GM10248 (cell line): ENCODE measurements at regions not wholly inside any gene's neighbourhood (a gene's known extent, or its start where the extent isn't known, plus 50 kb on each side); places are given as distances from the start of the nearest gene placed in this dataset.

Source experiments
- CTCF ChIA-PET: fragments of 300-600 bp; sonication (Branson Sonifier 250); formaldehyde crosslinking; extraction: SDS; loops from one replicate; lab custom pipeline; 2021; ENCODE audit warnings: antibody characterized with exemption; lab: Yijun Ruan, JAX
- POLR2A ChIA-PET: fragments of 350-650 bp; sonication (Branson Sonifier 250); formaldehyde crosslinking; extraction: SDS; loops from one replicate; lab custom pipeline; 2020; ENCODE audit warnings: antibody characterized with exemption; lab: Yijun Ruan, JAX
- DNase-seq: peaks from one replicate; pipeline ENCODE4 v3.0.0; 2012; ENCODE audit errors: extremely low spot score
- CTCF ChIP-seq: IDR thresholded peaks from 2 replicates; pipeline ENCODE4 v1.5.1; 2012; ENCODE audit warnings: mild to moderate bottlenecking, low read depth; ENCODE audit errors: extremely low read depth, missing control alignments, control extremely low read depth

- DNase-seq: no peak
- no peak for TF ChIP-seq CTCF
- ChIA-PET POLR2A (no interaction called here), CTCF (no interaction called here)
Measured at GRCh38 chr13:89750371-89750770, 1597.1 kb upstream of the MIR17HG start.

- no peak for TF ChIP-seq CTCF
- no peak for DNase-seq
- ChIA-PET POLR2A (no interaction called here), CTCF (no interaction called here)
Measured at GRCh38 chr13:89751432-89751930, 1596.0 kb upstream of the MIR17HG start.

DNA sequence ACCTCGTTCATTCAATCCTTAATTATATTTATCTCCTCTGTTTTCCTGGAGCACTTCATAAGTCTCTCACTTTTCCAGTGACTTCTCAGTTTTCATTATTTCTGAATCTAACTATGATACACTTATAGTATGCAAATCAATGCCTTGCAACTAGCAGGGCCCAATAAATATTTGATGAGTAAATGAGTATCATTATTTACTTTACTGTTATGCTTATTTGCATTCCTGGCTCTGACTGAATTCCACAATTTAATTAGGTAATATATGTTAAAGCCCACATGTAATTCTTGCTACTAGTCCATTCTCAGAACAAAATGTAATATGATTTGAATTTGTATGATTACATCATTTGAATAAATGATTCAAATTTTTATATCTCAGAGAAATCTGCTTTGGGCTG is 1595.1 kb upstream of the MIR17HG start:
- DNase-seq: no peak
- ChIA-PET POLR2A (no interaction called here), CTCF (no interaction called here)
- no peak for TF ChIP-seq CTCF

GRCh38 chr13:89755729-89756492 is 1591.6 kb upstream of the MIR17HG start:
- no peak for DNase-seq
- TF ChIP-seq CTCF: no peak
- CTCF ChIA-PET: no interaction called here
- POLR2A ChIA-PET: no interaction called here

DNA sequence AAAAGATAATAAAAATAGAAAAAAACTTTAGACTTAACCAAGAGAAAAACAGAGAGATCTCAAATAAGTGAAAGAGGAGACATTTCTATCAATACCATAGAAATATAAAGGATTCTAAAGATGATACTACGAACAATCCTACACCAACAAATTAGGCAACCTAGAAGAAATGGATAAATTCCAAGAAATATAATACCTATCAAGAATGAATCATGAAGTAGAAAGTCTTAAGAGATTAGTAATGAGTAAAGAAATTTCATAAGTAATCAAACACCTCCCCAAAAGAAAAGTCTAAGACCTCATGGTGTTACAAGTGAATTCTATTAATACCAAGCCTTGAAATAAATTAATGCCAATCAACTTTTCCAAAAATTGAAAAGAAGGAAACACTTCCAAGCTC is 1584.5 kb upstream of the MIR17HG start:
- POLR2A ChIA-PET: no interaction called here
- no peak for TF ChIP-seq CTCF
- CTCF ChIA-PET: no interaction called here
- DNase-seq: no peak

DNA sequence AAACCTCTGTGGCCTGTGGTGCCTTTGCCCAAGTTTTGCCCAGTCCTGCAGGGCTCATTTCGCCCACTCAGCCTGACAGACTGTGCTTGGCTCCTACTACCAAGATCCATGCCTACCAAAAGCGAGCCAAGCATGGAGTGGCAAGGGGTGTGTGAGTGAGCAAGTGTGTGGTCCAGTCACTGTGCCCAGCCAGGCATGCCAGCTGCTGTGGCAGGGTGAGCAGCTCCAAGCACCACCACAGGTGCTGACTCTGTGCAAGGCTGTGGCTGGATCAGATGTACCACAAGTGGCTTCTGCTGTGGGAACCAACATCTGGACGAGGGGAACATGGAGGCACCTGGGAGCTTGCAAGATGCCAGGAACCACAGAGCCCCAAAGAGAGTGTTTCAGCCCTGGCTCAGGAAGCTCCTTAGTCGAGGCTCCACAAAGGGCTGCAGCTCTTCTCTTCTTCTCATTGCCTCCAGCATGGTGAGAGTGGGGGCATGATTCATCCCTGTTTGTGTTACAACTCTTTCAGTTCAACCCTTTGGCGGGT is 1564.2 kb upstream of the MIR17HG start:
- CTCF ChIA-PET: interaction anchor here (0.8 kb wide), 1 partner anchor 14 kb away, joined by 3 read pairs; no protein-coding TSS in a partner anchor
- DNase-seq: no peak
- TF ChIP-seq CTCF: no peak
- POLR2A ChIA-PET: no interaction called here
